Ishikawa (cell line): ENCODE measurements at regions not wholly inside any gene's neighbourhood (a gene's known extent, or its start where the extent isn't known, plus 50 kb on each side); places are given as distances from the start of the nearest gene placed in this dataset.

Experiments used
- CEBPB ChIP-seq: IDR thresholded peaks from 2 replicates; pipeline ENCODE4 v1.6.1; 2012
- CREB1 ChIP-seq: IDR thresholded peaks from 2 replicates; pipeline ENCODE4 v1.6.1; 2012; ENCODE audit warnings: low read depth
- EGR1 ChIP-seq: IDR thresholded peaks from 2 replicates; pipeline ENCODE4 v1.6.1; 2012
- EP300 ChIP-seq: IDR thresholded peaks from 2 replicates; pipeline ENCODE4 v1.6.1; 2012; ENCODE audit warnings: borderline replicate concordance
- TAF1 ChIP-seq: IDR thresholded peaks from 2 replicates; pipeline ENCODE4 v1.6.1; 2012; ENCODE audit warnings: low read depth, mild to moderate bottlenecking
- TF ChIP-seq, protein P1 (sequence below): IDR thresholded peaks from 2 replicates; pipeline ENCODE4 v1.6.1; 2012; ENCODE audit warnings: low read depth, mild to moderate bottlenecking
- TF ChIP-seq, protein P2 (sequence below): IDR thresholded peaks from 2 replicates; pipeline ENCODE4 v1.6.1; 2012

DNA sequence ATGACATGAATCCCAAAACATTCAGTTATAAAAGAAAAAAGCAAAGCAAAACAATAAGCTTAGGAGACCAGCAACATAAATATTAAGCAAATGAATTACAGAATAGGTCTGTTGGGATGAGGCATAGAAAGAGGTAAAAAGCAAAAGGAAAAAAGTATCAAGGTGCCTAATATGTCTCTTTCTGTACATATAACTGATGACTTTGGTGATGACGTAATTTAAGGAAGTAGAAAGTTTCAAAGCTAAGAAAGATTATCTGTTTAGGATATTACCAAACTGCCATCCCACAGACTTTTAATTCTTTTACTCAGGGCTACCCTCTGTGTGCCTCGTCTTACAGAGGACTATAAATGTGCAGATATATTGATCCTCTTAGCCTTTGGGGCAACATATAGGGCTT, 1066.5 kb downstream of the SORCS3 start:
- TF ChIP-seq EGR1: no peak
- TF ChIP-seq TAF1: no peak
- TF ChIP-seq, protein P1, sequence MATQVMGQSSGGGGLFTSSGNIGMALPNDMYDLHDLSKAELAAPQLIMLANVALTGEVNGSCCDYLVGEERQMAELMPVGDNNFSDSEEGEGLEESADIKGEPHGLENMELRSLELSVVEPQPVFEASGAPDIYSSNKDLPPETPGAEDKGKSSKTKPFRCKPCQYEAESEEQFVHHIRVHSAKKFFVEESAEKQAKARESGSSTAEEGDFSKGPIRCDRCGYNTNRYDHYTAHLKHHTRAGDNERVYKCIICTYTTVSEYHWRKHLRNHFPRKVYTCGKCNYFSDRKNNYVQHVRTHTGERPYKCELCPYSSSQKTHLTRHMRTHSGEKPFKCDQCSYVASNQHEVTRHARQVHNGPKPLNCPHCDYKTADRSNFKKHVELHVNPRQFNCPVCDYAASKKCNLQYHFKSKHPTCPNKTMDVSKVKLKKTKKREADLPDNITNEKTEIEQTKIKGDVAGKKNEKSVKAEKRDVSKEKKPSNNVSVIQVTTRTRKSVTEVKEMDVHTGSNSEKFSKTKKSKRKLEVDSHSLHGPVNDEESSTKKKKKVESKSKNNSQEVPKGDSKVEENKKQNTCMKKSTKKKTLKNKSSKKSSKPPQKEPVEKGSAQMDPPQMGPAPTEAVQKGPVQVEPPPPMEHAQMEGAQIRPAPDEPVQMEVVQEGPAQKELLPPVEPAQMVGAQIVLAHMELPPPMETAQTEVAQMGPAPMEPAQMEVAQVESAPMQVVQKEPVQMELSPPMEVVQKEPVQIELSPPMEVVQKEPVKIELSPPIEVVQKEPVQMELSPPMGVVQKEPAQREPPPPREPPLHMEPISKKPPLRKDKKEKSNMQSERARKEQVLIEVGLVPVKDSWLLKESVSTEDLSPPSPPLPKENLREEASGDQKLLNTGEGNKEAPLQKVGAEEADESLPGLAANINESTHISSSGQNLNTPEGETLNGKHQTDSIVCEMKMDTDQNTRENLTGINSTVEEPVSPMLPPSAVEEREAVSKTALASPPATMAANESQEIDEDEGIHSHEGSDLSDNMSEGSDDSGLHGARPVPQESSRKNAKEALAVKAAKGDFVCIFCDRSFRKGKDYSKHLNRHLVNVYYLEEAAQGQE: no peak
- TF ChIP-seq CEBPB: no peak
- no peak for TF ChIP-seq EP300
- no peak for TF ChIP-seq CREB1
- TF ChIP-seq, protein P2, sequence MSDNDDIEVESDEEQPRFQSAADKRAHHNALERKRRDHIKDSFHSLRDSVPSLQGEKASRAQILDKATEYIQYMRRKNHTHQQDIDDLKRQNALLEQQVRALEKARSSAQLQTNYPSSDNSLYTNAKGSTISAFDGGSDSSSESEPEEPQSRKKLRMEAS: no peak
